ENCODE measurements at regions not wholly inside any gene's neighbourhood (a gene's known extent, or its start where the extent isn't known, plus 50 kb on each side); places are given as distances from the start of the nearest gene placed in this dataset.

DNA sequence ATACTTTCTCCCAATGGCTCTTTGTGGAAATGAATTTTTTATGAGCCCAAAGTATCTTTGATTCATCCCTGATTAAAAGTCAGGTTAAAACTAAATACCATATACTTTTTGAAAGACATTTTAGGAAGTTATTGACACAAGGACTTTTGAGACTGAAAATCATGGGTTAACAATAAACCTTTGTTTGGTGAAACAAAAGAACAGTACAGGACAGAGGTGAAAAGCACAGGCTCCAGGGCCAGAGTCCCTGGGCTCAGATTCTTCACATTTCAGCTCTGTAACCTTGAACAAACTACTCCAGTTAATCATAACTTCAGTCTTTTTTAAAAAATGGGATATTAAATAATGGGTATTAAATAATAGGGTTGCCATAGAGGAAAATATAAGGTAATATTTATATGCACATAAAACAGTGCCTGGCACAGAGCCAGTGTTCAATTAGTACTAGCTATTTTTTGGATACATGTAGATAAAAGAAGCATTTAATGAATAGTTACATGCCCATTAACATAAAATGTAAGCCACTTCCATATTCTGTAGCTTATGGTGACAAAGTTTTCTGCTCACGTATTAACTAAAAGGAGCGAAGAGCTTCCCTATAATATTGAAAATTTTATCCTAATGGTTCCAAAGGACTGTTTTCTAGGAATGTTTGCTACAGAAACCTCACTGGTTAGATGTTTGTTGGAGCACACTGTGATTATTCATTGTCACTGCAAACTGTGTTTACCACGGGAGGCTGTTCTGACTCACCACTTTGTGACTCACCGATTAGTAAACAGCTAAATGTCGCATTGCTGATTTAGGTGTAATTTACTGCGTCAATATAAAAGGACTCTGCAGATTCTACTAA lies 255.4 kb downstream of the DAD1 start:
- peak; percentile 32 for DNase-seq

GRCh38 chr14:22332686-22333421 lies 256.2 kb downstream of the DAD1 start:
- no peak for DNase-seq

DNA sequence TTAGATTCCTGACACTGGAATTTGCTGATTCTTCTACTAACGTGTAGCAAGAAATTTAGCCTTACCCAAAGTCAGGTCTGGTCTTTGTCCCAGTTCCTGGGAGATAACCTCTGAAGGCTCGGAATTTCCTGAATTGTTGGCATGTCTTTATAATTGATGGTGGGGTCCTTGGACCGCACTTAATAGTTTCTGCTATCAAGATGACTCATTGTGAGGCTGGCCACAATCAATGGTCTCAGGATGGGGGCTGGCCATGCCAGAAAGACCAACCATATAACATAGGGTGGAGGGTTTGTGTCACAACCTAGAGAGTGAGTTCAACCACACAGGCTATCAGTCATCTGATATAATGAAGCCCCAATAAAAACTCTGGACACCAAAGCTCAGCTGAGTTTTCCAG lies 259.7 kb downstream of the DAD1 start:
- no peak for DNase-seq

GRCh38 chr14:22325676-22326400 lies 263.2 kb downstream of the DAD1 start:
- no peak for DNase-seq

GRCh38 chr14:22320362-22320750 lies 268.7 kb downstream of the DAD1 start:
- DNase-seq: no peak

DNA sequence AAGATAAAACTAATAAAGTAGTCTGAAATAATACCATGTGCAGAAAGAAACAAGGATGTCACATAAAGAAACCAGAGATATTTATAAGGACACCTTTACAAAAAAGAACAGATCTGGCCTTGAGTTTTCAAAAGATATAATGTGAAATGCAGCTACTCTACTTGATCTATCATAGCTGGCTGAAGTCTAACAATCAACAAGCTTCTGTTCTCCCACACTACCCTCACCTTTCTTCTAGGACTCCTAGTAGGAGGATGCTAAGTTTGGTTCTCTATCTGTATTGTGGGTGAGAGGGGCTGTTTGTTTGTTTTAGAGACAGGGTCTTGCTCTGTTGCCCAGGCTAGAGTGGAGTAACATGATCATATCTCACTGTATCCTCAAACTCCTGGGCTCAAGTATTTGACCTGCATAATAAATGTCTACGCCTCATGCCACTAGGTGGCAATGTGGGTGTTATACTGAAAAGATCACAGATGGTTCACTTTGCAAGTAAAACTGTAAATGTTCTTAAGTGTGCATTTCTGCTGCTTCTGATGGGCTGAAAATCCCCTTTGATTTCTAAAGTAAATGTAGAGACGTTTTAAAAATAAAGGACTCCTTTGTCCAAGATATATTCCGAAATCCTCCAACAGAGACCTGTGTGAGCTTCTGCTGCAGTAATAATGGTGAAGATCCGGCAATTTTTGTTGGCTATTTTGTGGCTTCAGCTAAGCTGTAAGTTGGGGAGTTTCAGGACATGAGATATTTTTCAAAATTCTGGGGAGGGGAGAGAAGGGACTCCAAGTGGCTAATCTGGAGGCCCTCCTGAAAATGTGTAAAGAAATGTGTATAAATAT lies 269.3 kb downstream of the DAD1 start:
- peak; percentile 52 for DNase-seq

GRCh38 chr14:22318951-22319350 lies 270.1 kb downstream of the DAD1 start:
- DNase-seq: no peak

DNA sequence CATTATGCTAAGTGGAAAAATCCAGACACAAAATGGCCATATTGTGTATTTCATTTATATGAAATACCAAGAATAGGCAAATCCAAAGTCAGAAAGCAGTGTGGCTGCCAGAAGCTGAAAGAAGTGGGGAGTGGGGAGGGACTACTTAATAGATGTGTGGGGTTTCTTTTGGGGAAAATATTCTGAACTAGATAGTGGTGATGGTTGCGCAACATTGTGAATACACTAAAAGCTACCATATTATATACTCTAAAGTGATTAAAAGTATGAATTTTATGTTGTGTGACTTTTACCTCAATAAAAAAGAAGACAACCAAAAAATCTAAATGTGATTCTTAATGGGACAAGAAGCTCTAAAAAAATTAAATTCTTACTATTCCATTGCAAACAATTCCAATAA lies 272.6 kb downstream of the DAD1 start:
- DNase-seq: no peak

- DNase-seq: no peak
These were observed 273.7 kb downstream of the DAD1 start for GRCh38 chr14:22315336-22315735.

DNA sequence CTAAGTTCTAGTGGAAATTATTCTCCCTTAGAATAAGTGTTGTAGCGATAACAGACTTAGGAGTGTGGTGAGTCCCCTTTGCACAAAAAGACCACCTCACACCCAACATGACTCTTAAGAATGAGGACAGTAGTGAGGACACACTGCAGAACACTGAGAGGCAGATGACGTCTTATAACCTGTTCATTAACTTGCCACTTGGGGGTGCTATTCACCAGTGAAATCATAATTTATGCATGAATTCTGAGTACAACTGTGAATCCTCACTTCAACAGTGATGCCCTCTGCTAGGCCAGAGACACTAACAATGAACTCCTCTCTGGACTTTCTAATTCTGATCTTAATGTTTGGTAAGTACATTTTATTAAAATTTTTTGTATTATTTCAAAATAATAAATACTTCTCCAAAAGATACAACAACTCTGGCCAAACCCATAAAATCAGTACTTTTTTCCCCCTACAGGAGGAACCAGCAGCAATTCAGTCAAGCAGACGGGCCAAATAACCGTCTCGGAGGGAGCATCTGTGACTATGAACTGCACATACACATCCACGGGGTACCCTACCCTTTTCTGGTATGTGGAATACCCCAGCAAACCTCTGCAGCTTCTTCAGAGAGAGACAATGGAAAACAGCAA lies 274.7 kb downstream of the DAD1 start:
- peak; percentile 28 for DNase-seq

DNA sequence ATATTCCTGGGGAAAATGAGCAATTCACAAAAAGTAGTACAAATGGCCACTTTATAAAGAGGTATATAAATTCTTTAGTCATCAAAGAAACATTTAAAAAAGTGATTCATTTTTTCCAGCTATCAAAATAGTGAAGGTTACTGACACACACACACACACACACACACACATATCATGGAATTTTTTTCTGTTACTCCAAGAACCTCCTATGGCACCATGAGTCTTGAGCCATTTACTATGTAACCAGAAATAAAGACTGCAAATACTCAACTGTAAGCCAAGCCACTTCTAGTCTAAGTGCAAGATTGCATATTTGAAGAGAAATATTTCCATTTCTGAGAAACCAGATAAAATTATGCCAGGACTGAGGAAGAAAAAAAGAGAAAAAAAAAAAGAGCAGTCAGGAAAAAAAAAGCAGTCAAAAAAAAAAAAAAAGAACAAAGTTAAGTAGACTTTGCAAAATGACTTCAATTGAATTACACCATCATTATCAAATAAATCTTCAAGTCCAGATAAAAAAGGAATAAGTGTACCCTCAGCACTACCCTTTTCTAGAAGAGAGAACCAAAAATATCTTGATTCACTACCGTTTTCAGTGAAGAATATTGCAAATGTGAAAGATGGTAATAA lies 275.7 kb downstream of the DAD1 start:
- no peak for DNase-seq

GRCh38 chr14:22311636-22312035 lies 277.4 kb downstream of the DAD1 start:
- no peak for DNase-seq

DNA sequence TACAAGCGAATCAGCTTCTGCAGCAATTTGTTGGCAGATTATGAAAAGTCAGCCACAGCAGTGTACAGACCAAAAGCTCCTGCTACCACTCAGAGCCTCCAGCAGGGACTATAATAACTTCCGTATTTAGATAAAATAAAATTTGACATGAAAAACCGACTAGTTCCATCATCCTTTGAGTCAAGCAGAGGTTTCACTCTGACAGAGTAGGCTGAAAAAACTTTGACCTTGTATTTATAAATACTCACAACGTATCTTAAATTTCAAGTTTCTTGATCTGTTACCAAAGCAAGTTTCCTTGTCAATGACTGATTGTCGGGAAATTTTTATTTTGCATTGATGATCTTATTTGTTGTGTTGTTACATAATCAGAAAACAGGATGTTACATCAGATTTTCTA lies 283.4 kb downstream of the DAD1 start:
- DNase-seq: no peak

GRCh38 chr14:22304326-22304725 lies 284.7 kb downstream of the DAD1 start:
- DNase-seq: no peak

- no peak for DNase-seq
These were observed 285.3 kb downstream of the DAD1 start for GRCh38 chr14:22303589-22304195.

DNA sequence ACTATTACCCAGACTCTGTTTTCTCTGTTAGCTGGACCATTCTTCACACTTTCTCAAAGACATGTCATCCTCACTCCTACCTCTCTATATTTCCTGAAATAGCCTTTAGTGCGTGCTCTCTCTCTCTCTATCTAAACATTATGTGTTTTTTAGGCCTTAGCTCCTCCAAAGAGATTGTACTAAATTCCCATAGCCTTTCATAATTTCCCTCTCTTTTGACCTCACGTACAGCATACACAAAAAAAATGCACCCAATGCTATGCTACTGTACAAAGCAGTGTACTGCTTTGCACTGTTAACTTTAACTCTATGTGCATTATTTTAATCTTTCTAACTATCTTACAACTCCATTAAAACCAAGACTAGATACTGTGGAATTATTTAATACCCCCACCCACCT lies 288.4 kb downstream of the DAD1 start:
- DNase-seq: no peak

DNA sequence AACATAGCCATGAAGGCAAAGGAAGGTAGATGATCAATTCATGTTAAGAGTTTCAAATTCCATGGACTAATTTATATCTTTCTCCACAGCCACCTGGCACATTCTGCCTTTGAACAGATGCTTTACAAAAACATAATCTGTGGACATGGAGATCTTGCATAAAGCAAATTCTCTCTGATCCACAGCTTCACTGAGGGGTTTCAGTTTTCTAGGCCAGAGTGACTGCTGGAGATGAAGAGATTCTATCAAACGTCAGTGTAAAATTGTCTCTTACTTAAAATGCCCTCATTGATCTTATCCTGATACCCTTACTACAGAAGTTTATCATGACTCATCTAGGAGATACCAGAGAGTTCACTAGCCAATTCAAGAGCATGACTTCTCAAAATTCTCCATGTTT lies 291.6 kb downstream of the DAD1 start:
- DNase-seq: no peak

GRCh38 chr14:22296722-22297121 lies 292.3 kb downstream of the DAD1 start:
- no peak for DNase-seq

- DNase-seq: no peak
These were observed 292.9 kb downstream of the DAD1 start for GRCh38 chr14:22296088-22296487.

- no peak for DNase-seq
These were observed 297.6 kb downstream of the DAD1 start for GRCh38 chr14:22291406-22291805.

DNA sequence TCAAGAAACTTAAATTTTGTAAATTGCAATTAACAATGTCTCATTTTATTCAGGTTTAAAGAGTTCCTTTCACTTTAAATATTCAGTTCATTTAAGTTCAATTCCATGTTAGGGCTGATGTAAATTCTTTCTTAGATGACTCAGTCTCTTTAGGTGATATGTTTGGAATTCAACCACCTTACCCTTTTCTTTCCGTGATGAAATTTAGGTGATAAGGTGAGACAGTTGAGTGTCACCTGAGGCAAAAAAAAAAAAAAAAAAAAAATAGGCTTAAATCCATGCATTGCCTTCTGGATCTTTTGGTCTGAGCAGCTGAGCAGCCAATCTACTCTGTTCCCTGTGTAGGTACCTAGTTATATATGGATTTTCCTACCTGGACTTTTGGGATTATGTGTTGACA lies 299.5 kb downstream of the DAD1 start:
- DNase-seq: no peak

Measured in COR-L47 (cell line).